ENCODE measurements at regions not wholly inside any gene's neighbourhood (a gene's known extent, or its start where the extent isn't known, plus 50 kb on each side); places are given as distances from the start of the nearest gene placed in this dataset.

- no peaks in the 10 kb centered on the region for H3F3A ChIP-seq (replicated peaks; ENCODE audit: insufficient read depth)
- no peak overlapping the region for H3K4me3 ChIP-seq (ENCODE audit: low read depth in 2 of 2, low read length in 1 of 2)
- DNase-seq, result no peak
- H3K79me2 ChIP-seq (ENCODE audit: insufficient read depth), result no peaks in the 10 kb centered on the region
- no peaks in the 10 kb centered on the region for H3K36me3 ChIP-seq (replicated peaks in 1 of 2; ENCODE audit: control insufficient read depth in 1 of 2, insufficient read depth in 2 of 2, low read length in 1 of 2)
- no peak overlapping the region for H2AFZ ChIP-seq (ENCODE audit: low read depth)
- CTCF ChIA-PET, result no interaction called here
- no peak overlapping the region for H3K9ac ChIP-seq
- POLR2A ChIA-PET, result no interaction called here
- 75% methylated on average over 3 of the region's 3 CpGs for WGBS (ENCODE audit: low lambda C conversion rate)
- H3K4me2 ChIP-seq, result no peak overlapping the region
- no peaks in the 10 kb centered on the region for H4K20me1 ChIP-seq (ENCODE audit: insufficient read depth)
- TF ChIP-seq FOXJ3 (CRISPR knock-in tag; IDR thresholded peaks at IDR 0.05) (no peak), USF1 (IDR thresholded peaks at IDR 0.05; ENCODE audit: borderline replicate concordance, low read depth) (no peak), RFX5 (IDR thresholded peaks at IDR 0.05; ENCODE audit: low read length) (no peak), RAD21 (IDR thresholded peaks at IDR 0.05; ENCODE audit: low read length) (no peak), TAF1 (IDR thresholded peaks at IDR 0.05; ENCODE audit: borderline replicate concordance, low read depth, low read length) (no peak), IRF3 (IDR thresholded peaks at IDR 0.05; ENCODE audit: low read depth, low read length) (no peak), SIN3A (IDR thresholded peaks at IDR 0.05; ENCODE audit: borderline replicate concordance, low read depth, low read length) (no peak), POLR2AphosphoS5 (IDR thresholded peaks at IDR 0.05; ENCODE audit: low read depth, low read length) (no peak), TEAD4 (IDR thresholded peaks at IDR 0.05; ENCODE audit: borderline replicate concordance, insufficient read depth) (no peak), RCOR1 (IDR thresholded peaks at IDR 0.05; ENCODE audit: low read length) (no peak), GATA2 (CRISPR knock-in tag; IDR thresholded peaks at IDR 0.05) (no peak), MXI1 (IDR thresholded peaks at IDR 0.05; ENCODE audit: low read depth, low read length) (no peak), CTCF (IDR thresholded peaks at IDR 0.05) (no peak), ZBTB33 (IDR thresholded peaks at IDR 0.05; ENCODE audit: borderline replicate concordance, low read depth) (no peak), YY1 (IDR thresholded peaks at IDR 0.05; ENCODE audit: low read depth) (no peak), RXRA (IDR thresholded peaks at IDR 0.05; ENCODE audit: borderline replicate concordance, low read depth) (no peak)
- H3K9me2 ChIP-seq, result no peaks in the 10 kb centered on the region
- peaks cover 0 to 5% of the 10 kb centered on the region in 2 experiments; a peak in 2 of 4 replicates for H3K4me1 ChIP-seq (ENCODE audit: control insufficient read depth in 1 of 2, insufficient read depth in 2 of 2, low read depth in 1 of 2, low read length in 1 of 2)
- no peaks in the 10 kb centered on the region for H3K27me3 ChIP-seq (ENCODE audit: insufficient read depth)
- no peaks in the 10 kb centered on the region for H3K9me3 ChIP-seq
- no peak overlapping the region for H3K27ac ChIP-seq (ENCODE audit: low read depth in 2 of 2, low read length in 1 of 2)
Measured at GRCh38 chr5:124229352-124229751, 517.1 kb downstream of the ZNF608 start.

Data from SK-N-SH (cell line).